ENCODE measurements at regions not wholly inside any gene's neighbourhood (a gene's known extent, or its start where the extent isn't known, plus 50 kb on each side); places are given as distances from the start of the nearest gene placed in this dataset.

GRCh38 chr14:104517426-104517825 is 62.1 kb upstream of the C14orf180 start:
- no peak for DNase-seq

GRCh38 chr14:104517867-104518266 is 61.7 kb upstream of the C14orf180 start:
- no peak for TF ChIP-seq CTCF (IDR thresholded peaks at IDR 0.05)
- H3K4me3 Mint-ChIP-seq, result no peak overlapping the region
- peaks cover 39% of the 10 kb centered on the region for H3K27me3 Mint-ChIP-seq (ENCODE audit: low read depth, poor library complexity)
- no peak for DNase-seq
- H3K9me3 Mint-ChIP-seq, result peaks cover 28% of the 10 kb centered on the region
- H3K4me1 Mint-ChIP-seq, result no peaks in the 10 kb centered on the region
- no peak overlapping the region for H3K27ac Mint-ChIP-seq
- H3K36me3 Mint-ChIP-seq (ENCODE audit: low read depth), result no peaks in the 10 kb centered on the region

More at GRCh38 chr14:104517426-104517825, 62.1 kb upstream of the C14orf180 start:
- Mint-ChIP-seq H3K4me3 (no peak overlapping the region), H3K4me1 (no peaks in the 10 kb centered on the region), H3K27me3 (ENCODE audit: low read depth, poor library complexity) (peaks cover 36% of the 10 kb centered on the region), H3K36me3 (ENCODE audit: low read depth) (no peaks in the 10 kb centered on the region), H3K27ac (no peak overlapping the region), H3K9me3 (peaks cover 28% of the 10 kb centered on the region)
- no peak for TF ChIP-seq CTCF (IDR thresholded peaks at IDR 0.05)

GRCh38 chr14:104518659-104519350 is 60.8 kb upstream of the C14orf180 start:
- Mint-ChIP-seq H3K27ac (no peak overlapping the region), H3K9me3 (peaks cover 28% of the 10 kb centered on the region), H3K4me1 (no peaks in the 10 kb centered on the region), H3K36me3 (ENCODE audit: low read depth) (no peaks in the 10 kb centered on the region), H3K27me3 (ENCODE audit: low read depth, poor library complexity) (peaks cover 35% of the 10 kb centered on the region), H3K4me3 (no peak overlapping the region)
- no peak for TF ChIP-seq CTCF (IDR thresholded peaks at IDR 0.05)
- no peak for DNase-seq

- Mint-ChIP-seq H3K36me3 (ENCODE audit: low read depth) (no peaks in the 10 kb centered on the region), H3K27ac (no peak overlapping the region), H3K4me1 (no peaks in the 10 kb centered on the region), H3K4me3 (no peak overlapping the region), H3K9me3 (peaks cover 30% of the 10 kb centered on the region), H3K27me3 (ENCODE audit: low read depth, poor library complexity) (peaks cover 27% of the 10 kb centered on the region)
- no peak for DNase-seq
- TF ChIP-seq CTCF (IDR thresholded peaks at IDR 0.05), result no peak
These were observed 59.8 kb upstream of the C14orf180 start for GRCh38 chr14:104519721-104520120.

GRCh38 chr14:104520620-104521410 is 58.7 kb upstream of the C14orf180 start:
- no peak for DNase-seq
- no peaks in the 10 kb centered on the region for H3K36me3 Mint-ChIP-seq (ENCODE audit: low read depth)
- TF ChIP-seq CTCF (IDR thresholded peaks at IDR 0.05), result no peak
- H3K9me3 Mint-ChIP-seq, result peaks cover 36% of the 10 kb centered on the region
- H3K4me1 Mint-ChIP-seq, result no peaks in the 10 kb centered on the region
- no peak overlapping the region for H3K27ac Mint-ChIP-seq
- H3K4me3 Mint-ChIP-seq, result no peak overlapping the region
- H3K27me3 Mint-ChIP-seq (ENCODE audit: low read depth, poor library complexity), result peaks cover 26% of the 10 kb centered on the region
